HTR-8/SVneo (cell line): ENCODE measurements at regions not wholly inside any gene's neighbourhood (a gene's known extent, or its start where the extent isn't known, plus 50 kb on each side); places are given as distances from the start of the nearest gene placed in this dataset.

Source experiments
- DNase-seq: peaks from one replicate; pipeline ENCODE4 v3.0.0; 2011; ENCODE audit warnings: low spot score, mixed read lengths; ENCODE audit not compliant: insufficient read length
- FAIRE-seq: peaks from 2 replicates; lab custom pipeline; 2011; peaks lifted over from hg19 to GRCh38; lab: Jason Lieb, UNC

DNA sequence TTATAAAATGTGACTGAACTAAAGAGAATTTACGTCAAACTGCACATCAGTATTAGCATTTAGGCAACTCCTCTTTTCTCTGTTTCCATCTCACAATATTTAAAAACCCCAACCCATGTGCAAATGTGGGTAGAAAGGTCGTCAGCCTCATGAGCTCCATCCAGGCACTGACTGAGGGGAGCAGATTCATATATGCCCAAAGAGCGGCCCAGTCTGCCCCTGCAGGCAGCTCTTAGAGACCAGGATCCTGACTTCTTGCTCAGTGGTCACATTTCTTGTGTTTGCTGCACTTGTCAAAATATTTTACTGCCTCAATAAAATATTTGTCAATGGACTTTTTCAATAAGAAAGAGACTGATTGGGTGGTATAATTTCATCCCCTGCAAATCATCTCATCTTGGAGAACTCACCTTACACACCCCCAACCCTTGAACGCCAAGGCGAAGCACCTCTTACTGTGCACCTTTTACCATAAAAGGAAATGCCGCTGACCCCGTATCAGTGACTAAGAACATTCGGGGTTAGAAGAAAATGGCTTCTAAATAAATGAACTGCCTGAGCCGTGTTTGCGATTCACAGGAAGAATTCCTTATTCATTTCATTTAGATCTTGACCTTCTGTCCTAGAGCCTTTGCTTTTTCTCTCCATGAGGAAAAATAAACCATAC lies 418.8 kb downstream of the BCL11B start:
- FAIRE-seq (no peak), DNase-seq (no peak)

DNA sequence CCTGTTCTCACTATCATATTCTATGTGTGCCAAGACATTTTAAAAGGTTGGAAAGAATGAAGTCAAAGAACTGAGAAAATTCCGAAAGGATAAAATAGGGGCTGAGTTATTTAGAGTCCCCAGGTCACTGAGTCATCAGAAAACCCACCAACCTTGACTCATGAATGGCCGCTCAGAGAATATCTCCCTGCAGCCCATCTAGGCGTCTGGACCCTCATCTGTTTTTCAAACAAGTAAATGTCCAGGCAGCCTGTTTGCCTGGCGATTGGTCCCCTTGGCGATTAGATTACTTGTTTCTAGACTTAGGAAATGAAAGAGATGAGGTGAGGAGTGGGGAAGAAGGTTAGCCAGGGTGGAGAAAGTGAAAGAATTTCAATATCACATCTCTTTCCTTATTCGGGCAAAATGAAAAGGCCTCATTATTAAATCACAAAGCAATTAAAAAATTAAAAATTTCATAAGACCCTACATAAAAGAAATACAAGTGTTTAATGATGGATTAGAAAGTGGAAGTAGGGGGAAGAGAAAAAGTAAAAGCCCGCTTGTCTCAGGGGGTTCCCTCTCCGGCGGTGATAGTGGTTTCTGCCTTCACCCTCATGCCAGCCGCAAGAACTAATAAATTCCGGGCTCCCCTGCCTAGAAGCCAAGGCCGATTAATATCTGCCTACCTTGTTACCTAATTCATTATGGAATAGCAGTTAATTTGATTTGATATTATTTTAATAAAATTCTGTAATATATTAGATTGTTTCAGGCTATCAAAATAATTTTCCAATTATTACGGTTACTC lies 415.9 kb downstream of the BCL11B start:
- no peak for FAIRE-seq
- no peak for DNase-seq

DNA sequence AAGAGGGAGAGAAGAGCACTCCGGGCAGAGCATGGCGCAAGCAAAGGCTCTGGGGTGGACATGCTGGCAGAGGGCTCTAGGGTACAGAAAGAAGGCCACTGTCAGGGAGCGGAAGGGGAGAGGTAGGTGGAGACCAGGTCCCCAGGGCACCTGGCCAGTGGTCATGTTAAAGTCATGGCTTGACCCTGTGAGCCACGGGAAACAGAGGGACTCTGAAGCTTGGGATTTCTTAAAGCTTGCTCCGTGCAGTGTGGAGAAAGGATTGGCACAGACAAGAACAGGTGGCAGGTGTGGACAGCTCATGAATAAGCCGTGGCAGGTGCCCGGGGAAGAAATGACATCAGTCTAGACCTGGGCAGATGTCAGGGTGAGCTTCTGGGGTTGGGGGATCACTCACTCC lies 413.8 kb downstream of the BCL11B start:
- no peak for DNase-seq
- no peak for FAIRE-seq

DNA sequence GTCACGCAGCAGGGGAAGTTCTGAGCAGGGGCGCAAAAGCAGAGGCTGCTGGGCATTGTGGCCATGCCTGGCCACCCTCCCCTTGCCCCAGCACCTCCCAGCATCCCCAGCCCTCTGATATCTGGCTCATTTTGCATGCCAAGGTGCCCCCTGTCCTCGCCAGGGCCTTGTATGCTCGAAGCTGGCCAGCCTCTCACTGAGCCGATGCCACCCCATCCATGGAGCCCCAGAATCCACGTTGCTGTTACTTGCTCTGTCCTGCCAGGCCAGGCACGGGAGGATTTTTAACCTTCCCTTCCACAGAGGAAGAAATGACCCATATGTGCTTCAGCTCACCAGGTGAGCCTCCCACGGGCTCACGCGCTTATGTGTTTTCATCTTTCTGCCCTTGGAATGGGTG lies 413.4 kb downstream of the BCL11B start:
- DNase-seq (no peak), FAIRE-seq (no peak)

DNA sequence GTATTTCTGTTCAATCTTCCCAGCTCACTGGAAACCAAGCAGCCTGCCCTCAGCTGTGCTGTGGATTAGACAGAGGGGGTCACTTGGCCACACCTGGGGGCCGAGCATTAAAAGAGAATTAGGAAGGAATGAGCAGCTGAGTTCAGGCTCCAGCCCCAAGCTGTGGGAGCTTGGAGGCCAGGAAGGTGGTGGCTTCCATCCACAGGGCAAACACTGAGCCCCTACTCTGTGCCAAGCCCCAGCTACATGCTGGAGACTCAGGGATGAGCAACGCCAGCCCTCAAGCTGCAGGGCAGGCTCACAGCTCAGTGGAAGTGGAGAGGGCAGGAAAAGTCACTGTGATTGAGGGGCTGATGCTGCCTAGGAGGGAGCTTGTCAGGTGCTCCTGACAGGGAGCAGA lies 412.7 kb downstream of the BCL11B start:
- DNase-seq (no peak), FAIRE-seq (no peak)

DNA sequence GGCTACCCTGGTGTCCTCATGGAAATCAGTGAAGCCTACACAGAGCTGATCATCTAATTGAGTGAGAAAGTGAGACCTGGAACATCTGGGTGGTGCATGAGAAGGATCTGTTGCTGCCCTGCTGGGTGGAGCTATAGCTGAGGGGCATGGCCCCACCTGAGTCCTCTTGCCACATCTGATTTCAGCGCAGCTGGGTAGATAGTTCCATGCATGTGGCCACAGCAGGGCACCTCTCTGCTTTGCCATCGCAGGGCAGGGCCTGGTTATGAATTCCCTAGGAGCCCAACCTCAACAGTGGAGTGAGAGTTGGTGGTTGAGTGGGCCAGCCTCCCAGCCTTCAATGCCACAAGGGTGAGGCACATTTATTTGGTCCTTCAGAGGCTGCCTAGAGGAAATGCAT lies 407.8 kb downstream of the BCL11B start:
- no peak for FAIRE-seq
- no peak for DNase-seq

DNA sequence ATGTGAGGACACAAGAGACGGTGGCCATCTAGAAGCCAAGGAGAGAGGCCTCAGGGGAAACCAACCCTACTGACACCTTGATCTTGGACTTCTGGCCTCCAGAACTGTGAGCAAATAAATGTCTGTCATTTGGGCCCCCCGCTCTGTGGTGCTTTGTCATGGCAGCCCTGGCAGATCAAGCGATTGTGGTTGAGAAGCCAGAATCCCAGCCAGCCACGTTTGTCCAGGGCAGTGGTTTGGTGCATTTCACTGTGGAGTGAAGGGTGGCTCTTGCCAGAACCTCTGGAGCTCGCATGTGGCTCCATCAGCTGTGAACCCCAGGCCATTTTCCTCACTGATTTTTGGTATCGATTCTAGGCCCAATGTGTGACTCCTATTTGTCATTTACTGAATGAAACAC lies 404.9 kb downstream of the BCL11B start:
- DNase-seq = no peak
- FAIRE-seq = no peak

DNA sequence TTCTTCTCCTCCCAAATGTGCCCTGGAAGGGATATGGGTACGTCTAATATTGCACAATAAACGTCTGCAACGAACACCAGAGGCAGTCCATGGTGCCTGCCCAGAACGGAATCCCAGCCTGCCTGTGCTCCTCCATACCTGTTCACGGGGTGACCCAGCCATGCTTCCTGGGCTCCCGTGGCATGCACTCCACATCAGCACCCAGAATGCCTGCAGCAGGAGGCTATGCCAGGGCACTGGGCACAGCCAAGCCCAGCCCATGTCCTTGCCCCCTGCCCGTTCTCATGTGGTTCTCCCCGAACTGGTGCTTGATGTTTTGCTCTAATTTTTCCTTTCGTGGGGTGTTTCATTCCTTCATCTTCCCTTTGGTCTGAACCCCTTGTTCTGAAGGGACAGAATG lies 404.3 kb downstream of the BCL11B start:
- DNase-seq (no peak), FAIRE-seq (no peak)

DNA sequence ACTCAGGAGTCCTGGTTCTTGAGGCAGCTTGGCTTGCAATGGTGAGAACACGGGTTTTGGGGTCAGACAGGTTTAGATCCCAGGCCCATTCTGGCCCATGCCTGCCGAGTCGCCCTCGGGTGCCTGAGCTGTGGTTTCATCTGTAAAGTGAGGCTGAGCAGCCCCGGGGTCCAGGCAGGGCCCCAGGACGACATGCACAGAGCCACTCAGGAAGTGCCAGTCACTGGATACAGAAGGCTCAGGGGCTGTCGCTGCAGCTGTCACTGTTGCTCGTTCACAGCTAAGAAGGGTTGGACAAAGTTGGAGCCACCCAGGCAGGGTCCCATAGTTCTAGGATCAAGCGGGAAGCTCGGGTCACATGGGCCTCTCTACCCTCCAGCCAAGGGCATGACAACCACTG lies 403.1 kb downstream of the BCL11B start:
- DNase-seq = no peak
- no peak for FAIRE-seq

DNA sequence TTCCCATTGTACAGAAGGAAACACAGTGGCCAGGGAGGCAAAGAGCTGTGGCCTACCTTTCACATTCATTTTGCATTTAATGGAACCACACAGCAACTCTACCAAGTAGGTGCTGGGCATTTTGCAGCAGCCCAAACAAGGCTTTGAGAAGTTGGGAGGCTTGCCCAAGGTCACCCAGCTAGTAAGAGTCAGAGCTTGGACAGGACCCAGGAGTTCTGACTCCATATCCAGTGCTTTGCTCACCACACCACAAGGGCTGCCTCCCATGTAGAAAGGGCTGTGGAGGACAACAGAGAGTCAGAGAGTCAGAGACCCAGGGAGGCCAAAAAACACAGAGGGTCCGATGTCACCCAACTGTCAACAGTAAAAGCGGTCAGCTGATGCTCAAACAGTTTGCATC lies 400.2 kb downstream of the BCL11B start:
- no peak for FAIRE-seq

DNA sequence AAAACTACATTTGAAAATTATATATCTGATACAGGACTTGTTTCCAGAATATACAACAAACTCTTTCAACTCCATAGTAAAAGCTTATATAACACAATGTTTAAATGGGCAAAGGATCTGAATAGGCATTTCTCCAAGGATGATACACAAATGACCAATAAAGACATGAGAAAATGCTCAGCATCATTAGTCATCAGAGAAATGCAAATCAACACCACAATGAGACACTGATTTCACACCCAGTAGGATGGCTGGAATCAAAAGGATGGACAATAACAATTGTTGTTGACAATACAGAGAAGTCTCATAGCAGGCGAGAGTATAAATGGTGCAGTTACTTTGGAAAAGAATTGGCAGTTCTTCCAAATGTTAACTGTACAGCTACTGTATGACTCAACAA lies 394.9 kb downstream of the BCL11B start:
- DNase-seq (no peak), FAIRE-seq (no peak)

More for the DNA sequence above, 400.2 kb downstream of the BCL11B start:
- DNase-seq = no peak

DNA sequence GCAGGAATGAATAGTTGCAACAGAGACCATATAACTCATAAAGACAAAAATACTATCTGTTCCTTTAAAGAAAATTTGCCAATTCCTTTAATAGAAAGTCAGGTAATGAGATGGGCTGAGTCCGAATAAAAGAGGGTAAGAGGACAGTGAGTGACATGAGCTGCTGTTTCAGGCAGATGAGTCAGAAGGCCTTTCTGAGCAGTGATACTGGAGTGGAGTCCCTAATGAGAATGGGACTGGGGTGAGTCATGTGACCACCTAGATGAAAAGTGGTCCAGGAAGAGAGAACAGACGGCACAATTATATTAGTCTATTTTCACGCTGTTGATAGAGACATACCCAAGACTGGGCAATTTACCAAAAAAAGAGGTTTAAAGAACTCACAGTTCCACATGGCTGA lies 393.7 kb downstream of the BCL11B start:
- DNase-seq = no peak

DNA sequence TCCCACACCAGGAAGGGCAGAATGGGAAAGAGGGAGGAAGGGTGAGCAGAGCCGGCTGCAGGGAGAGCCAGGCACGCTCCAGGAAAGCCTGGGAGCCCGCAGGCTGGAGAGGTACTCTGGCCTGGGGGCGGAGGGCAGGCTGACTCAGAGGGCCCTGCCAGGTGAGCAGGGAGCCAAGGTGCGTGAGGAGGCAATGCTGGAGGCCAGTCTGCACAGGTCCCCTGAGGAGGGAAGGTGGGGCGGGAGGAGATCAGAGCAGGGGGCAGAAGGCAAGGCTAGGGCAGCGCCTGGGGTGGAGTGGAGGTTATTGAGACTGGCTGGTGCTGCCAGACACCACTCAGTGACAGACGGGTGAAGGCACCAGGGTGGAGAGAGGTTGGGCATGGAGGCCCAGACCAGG lies 385.0 kb downstream of the BCL11B start:
- no peak for FAIRE-seq
- DNase-seq = no peak

More for the DNA sequence above, 393.7 kb downstream of the BCL11B start:
- FAIRE-seq = no peak

DNA sequence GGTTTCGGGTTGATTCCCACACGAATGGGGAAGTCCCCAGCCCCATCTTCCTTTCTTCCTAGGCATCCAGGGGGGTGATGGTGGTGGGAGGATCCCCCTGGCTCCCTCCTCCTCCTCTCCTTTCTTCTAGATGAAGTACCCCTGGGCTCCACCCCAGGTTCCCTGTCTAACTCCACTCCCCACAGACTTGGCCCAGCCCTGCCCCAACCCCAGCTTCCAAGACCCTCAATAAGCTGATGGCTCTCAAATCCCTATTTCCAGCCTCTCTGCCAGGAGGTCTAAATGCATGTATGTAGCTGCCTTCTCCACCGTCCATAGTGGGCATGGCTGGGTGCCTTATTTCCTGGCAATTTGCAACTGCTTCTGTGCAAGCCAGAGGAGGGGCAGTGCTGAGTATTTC lies 383.7 kb downstream of the BCL11B start:
- DNase-seq = no peak
- no peak for FAIRE-seq

DNA sequence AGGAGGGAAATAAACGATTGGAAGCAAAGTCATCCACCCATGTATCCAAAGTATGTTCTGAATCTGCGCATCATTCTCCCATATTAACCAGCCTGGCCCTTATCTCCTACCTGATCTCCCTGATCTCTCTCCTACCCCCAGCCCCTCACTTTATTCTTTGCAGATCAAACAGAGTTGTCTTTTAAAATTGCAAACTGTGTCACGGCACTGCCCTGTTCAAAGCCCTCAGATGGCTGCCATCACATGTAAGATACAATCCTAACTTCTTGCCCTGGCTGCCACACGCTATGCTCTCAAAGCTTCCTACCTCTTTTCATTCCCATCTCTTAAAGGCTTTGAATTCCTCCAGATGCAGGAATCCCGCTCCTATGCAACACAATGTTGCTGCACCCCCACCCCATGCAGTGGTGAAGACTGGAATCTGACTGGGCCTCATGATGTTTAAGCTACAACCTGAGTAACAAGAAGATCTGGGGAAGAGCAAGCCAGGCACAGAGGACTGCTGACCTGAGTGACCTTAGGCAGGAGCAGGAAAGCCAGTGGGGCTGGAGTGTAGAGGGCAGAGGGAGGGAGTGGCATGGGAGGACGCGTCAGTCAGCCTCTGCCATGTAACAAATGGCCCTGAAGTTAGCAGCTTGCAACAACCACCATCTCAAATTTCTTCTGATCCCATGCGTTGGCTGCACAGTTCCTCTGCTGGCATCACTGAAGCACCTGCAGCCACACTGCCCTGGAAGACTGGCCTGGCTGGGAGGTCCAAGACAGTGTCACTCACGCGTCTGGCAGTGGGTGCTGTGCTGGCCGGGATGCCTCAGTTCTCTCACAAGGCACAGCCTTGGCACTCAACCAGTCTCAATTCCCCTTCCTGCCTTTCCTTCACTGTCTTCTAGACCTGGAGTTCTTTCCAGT lies 382.8 kb downstream of the BCL11B start:
- FAIRE-seq = no peak
- DNase-seq = no peak

DNA sequence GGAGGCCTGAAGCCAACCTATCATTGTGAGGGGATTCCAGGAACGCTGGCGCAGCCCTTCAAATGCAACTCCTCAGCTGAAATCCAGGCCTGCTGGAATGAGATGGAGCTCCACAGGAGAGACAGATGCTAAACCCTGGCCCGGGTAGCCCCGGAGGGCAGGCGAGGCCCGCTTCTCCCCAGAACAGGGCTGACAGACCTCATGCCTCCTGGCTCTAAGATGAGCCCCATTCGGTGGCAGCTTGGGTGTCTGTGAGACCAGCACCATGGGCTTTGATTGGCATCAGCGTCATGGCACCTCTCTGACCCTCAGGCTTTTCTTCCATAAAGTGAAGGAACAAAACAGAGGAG lies 382.2 kb downstream of the BCL11B start:
- no peak for FAIRE-seq
- no peak for DNase-seq

DNA sequence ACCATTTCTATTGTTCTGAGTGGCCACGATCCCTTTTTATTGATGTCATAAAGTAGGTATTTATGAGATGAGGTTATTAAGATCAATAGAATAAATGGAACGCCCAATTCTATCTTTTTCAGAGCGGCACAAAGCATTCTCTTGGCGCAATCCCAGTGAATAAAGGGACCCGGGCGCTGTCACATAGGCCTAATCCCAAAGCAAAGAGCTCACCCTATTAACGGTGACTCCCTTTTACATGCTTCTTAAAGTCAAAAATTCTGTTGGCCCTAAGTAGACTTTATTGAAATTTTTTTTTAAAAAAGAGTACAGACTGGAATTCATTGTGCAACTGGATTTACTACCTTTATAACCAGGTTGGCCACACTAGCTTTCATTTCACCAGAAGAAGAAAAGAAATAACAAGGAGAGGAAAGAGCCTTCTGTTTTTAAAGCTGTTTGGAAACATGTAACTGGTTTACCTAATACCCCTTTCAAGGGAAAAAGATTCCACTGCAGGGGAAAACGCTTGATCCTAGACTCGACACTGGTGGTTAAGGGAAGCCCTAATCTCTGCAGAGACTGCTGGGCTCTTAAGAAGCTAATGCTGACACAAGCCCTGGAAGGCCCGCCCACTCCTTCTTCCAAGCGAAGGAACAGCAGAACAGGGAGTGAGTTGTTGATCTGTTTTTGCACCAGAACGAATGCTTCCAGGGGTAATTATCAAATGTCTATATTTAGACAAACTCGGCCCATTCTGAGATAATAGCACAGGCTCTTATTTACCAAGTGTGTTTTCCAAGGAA lies 381.2 kb downstream of the BCL11B start:
- FAIRE-seq = no peak
- no peak for DNase-seq

DNA sequence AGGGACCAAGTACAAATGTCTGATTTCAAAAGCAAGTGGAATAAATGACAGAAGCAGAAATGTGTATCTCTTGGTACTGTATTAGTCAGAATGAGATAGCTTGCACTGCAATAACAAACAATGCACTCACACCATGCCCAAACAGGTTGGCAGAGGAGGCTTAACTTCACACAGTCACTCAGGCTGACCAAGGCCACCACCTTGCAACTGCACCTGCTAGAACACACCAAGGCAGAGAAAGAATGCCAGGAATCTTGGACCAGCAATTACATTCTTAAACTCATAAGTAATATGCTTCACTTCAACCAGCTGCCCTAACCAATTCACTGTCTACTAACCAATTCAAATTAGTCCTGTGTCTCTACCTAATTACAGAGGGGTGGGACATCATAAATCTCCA lies 378.3 kb downstream of the BCL11B start:
- no peak for FAIRE-seq
- no peak for DNase-seq

DNA sequence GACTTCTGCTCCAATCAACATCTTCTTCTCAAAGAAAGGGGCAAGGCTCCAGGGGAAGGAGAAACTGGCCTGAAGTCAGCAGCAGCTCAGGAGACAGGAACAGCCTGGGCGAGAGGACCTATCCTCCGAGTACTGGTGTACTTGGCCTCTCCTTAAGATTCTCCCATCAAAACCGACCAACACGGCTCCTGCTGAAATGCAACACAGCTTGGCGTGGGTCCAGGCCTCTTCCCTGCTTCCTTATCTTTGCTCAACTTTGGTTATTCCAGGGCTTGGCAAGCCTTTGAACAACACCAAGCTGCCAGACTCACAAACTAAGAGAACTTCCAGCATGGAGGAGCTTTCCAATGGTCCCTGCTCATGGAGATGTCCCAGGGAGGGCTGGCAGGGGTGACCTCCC lies 377.4 kb downstream of the BCL11B start:
- no peak for FAIRE-seq
- no peak for DNase-seq

DNA sequence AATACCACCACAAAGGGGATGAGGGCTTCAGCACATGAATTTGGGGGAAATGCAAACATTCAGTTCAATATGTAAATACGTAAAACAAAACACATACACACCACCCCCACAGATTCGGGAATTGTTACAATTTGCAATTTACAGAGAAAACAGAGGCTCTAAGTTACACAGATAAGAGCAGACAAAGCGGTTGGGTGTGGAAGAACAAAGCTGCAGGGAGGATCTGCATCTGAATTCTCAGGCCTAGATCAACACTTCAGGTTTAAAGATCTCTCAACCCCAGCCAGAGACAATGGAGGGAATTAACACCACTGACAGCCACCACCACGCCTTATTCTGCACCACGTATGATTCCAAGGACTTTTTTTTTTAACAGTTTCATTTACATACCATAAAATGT lies 375.5 kb downstream of the BCL11B start:
- no peak for DNase-seq

More for the DNA sequence above, 375.5 kb downstream of the BCL11B start:
- FAIRE-seq = no peak
